22Rv1 (cell line): ENCODE measurements at regions not wholly inside any gene's neighbourhood (a gene's known extent, or its start where the extent isn't known, plus 50 kb on each side); places are given as distances from the start of the nearest gene placed in this dataset.

Experiments
- H3K27ac ChIP-seq: fragments of 450-650 bp; 2 replicates; pipeline ENCODE4 v1.5.1; 2017
- ZFX ChIP-seq: fragments of 450-650 bp; IDR thresholded peaks from 2 replicates; pipeline ENCODE4 v1.6.1; 2017; ENCODE audit warnings: antibody characterized with exemption, borderline replicate concordance
- TF ChIP-seq, protein P1 (sequence below): fragments of 450-650 bp; IDR thresholded peaks from 2 replicates; pipeline ENCODE4 v1.5.1; 2017; ENCODE audit warnings: mild to moderate bottlenecking

DNA sequence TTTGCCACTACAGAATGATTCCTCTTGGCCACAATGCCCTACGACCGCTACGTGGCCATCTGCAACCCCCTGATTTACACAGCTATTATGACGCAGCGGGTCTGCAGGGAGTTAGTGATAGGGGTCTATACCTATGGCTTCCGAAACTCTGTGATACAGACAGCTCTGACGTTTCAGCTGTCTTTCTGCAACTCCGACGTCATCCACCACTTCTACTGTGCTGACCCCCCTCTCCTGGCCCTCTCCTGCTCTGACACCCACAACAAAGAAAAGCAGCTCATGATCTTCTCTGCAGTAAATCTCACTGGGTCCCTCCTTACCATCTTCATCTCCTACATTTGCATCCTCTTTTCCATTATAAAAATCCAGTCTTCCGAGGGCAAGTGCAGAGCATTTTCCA is 52.3 kb upstream of the OR5P2 start:
- TF ChIP-seq, protein P1, sequence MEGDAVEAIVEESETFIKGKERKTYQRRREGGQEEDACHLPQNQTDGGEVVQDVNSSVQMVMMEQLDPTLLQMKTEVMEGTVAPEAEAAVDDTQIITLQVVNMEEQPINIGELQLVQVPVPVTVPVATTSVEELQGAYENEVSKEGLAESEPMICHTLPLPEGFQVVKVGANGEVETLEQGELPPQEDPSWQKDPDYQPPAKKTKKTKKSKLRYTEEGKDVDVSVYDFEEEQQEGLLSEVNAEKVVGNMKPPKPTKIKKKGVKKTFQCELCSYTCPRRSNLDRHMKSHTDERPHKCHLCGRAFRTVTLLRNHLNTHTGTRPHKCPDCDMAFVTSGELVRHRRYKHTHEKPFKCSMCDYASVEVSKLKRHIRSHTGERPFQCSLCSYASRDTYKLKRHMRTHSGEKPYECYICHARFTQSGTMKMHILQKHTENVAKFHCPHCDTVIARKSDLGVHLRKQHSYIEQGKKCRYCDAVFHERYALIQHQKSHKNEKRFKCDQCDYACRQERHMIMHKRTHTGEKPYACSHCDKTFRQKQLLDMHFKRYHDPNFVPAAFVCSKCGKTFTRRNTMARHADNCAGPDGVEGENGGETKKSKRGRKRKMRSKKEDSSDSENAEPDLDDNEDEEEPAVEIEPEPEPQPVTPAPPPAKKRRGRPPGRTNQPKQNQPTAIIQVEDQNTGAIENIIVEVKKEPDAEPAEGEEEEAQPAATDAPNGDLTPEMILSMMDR: no peak
- no peak for TF ChIP-seq ZFX
- no peak overlapping the region for H3K27ac ChIP-seq
